OCI-LY7 (cell line): ENCODE measurements at regions not wholly inside any gene's neighbourhood (a gene's known extent, or its start where the extent isn't known, plus 50 kb on each side); places are given as distances from the start of the nearest gene placed in this dataset.

Experiments used
- CTCF ChIP-seq: fragments of 200-600 bp; sonication (generic); conservative IDR thresholded peaks from 2 replicates; pipeline ENCODE4 v1.5.1; 2014; ENCODE audit warnings: mild to moderate bottlenecking, antibody characterized with exemption, low read length, moderate library complexity, mixed read lengths
- EZH2phosphoT487 ChIP-seq: fragments of 200-600 bp; sonication (generic); IDR thresholded peaks from 2 replicates; pipeline ENCODE4 v1.6.1; 2018; ENCODE audit warnings: low read depth, borderline replicate concordance, mild to moderate bottlenecking, mixed run types, antibody characterized with exemption, low read length, moderate library complexity, mixed read lengths

- TF ChIP-seq CTCF (no peak), EZH2phosphoT487 (no peak)
Measured at GRCh38 chr4:19596342-19596741, 655.4 kb upstream of the SLIT2 start.
